GM12872 (cell line): ENCODE measurements at regions not wholly inside any gene's neighbourhood (a gene's known extent, or its start where the extent isn't known, plus 50 kb on each side); places are given as distances from the start of the nearest gene placed in this dataset.

Experiments used
- CTCF ChIP-seq: IDR thresholded peaks from 3 replicates; pipeline ENCODE4 v1.5.1; 2011; ENCODE audit warnings: low read depth, mild to moderate bottlenecking, low read length, moderate library complexity; ENCODE audit not compliant: insufficient read depth

- TF ChIP-seq CTCF = no peak
These were observed 132.1 kb upstream of the LDB2 start for GRCh38 chr4:17030543-17030942.

GRCh38 chr4:17029964-17030363, 131.5 kb upstream of the LDB2 start:
- no peak for TF ChIP-seq CTCF

GRCh38 chr4:17029432-17029831, 131.0 kb upstream of the LDB2 start:
- no peak for TF ChIP-seq CTCF

GRCh38 chr4:17027495-17027894, 129.1 kb upstream of the LDB2 start:
- no peak for TF ChIP-seq CTCF

- no peak for TF ChIP-seq CTCF
These were observed 126.0 kb upstream of the LDB2 start for GRCh38 chr4:17024425-17024824.

- no peak for TF ChIP-seq CTCF
These were observed 122.5 kb upstream of the LDB2 start for GRCh38 chr4:17020901-17021300.

- no peak for TF ChIP-seq CTCF
These were observed 122.0 kb upstream of the LDB2 start for GRCh38 chr4:17020451-17020850.

- no peak for TF ChIP-seq CTCF
These were observed 119.6 kb upstream of the LDB2 start for GRCh38 chr4:17018013-17018412.
